Suprapubic skin (tissue), 4 donors: ENCODE measurements at regions not wholly inside any gene's neighbourhood (a gene's known extent, or its start where the extent isn't known, plus 50 kb on each side); places are given as distances from the start of the nearest gene placed in this dataset.

ENCODE experiments used
- POLR2A ChIP-seq, 2 donors: fragments of 450-650 bp; IDR thresholded peaks; one replicate each; pipeline ENCODE4 v1.6.1; 2017; ENCODE audit warnings: antibody characterized with exemption in 2 of 2, mild to moderate bottlenecking in 2 of 2, moderate library complexity in 2 of 2
- POLR2AphosphoS5 ChIP-seq, 3 donors: sonication (generic); formaldehyde crosslinking; IDR thresholded peaks; one replicate each; pipeline ENCODE4 v1.6.1; 2017; ENCODE audit warnings: antibody characterized with exemption in 3 of 3
- TF ChIP-seq, protein P1 (sequence below), 2 donors: fragments of 200-600 bp in 1 of 2; fragments of 450-650 bp in 1 of 2; sonication (generic) in 1 of 2; IDR thresholded peaks; one replicate each; pipeline ENCODE4 v1.5.1; 2016 to 2019; ENCODE audit warnings: antibody characterized with exemption in 2 of 2, mild to moderate bottlenecking in 1 of 2, moderate library complexity in 1 of 2

DNA sequence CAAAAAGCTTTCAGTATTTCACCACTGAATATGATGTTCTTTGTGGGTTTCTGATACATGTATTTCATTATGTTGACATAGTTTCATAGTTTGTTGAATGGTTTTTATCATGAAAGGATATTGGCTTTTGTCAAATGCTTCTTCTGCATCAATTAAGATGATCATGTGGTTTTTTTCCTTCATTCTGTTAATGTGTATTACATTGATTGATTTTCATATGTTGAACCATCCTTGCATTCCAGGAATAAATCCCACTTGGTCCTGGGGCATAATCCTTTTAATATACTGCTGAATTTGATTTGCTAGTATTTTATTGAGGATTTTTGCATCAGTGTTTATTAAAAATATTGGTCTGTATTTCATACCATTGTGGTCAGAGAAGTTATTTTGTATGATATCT, 70.9 kb upstream of the BHLHE23 start:
- TF ChIP-seq, protein P1, sequence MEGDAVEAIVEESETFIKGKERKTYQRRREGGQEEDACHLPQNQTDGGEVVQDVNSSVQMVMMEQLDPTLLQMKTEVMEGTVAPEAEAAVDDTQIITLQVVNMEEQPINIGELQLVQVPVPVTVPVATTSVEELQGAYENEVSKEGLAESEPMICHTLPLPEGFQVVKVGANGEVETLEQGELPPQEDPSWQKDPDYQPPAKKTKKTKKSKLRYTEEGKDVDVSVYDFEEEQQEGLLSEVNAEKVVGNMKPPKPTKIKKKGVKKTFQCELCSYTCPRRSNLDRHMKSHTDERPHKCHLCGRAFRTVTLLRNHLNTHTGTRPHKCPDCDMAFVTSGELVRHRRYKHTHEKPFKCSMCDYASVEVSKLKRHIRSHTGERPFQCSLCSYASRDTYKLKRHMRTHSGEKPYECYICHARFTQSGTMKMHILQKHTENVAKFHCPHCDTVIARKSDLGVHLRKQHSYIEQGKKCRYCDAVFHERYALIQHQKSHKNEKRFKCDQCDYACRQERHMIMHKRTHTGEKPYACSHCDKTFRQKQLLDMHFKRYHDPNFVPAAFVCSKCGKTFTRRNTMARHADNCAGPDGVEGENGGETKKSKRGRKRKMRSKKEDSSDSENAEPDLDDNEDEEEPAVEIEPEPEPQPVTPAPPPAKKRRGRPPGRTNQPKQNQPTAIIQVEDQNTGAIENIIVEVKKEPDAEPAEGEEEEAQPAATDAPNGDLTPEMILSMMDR (IDR thresholded peaks at IDR 0.05) = no peak
- TF ChIP-seq POLR2AphosphoS5 (IDR thresholded peaks at IDR 0.05) (no peak), POLR2A (IDR thresholded peaks at IDR 0.05) (no peak)
